MM.1S (cell line): ENCODE measurements at regions not wholly inside any gene's neighbourhood (a gene's known extent, or its start where the extent isn't known, plus 50 kb on each side); places are given as distances from the start of the nearest gene placed in this dataset.
"Not testable (repeated sequence)": the region's sequence is repeated elsewhere in the genome, so short reads cannot be mapped to it uniquely, and the experiment has no call there.

Experiments used
- EZH2 ChIP-seq: fragments of 300-600 bp; sonication (generic); optimal IDR thresholded peaks from 2 replicates; pipeline ENCODE3; 2017; ENCODE audit warnings: low read depth, mild to moderate bottlenecking, antibody characterized with exemption, low read length, mixed read lengths
- EZH2phosphoT487 ChIP-seq: fragments of 300-600 bp; sonication (generic); IDR thresholded peaks from 2 replicates; pipeline ENCODE4 v1.6.1; 2018; ENCODE audit warnings: antibody characterized with exemption, low read length
- TF ChIP-seq, protein P1 (sequence below): fragments of 300-600 bp; sonication (generic); IDR thresholded peaks from 2 replicates; pipeline ENCODE4 v1.5.1; 2016; ENCODE audit warnings: antibody characterized with exemption, low read length, mixed read lengths

GRCh38 chr9:75500940-75501339 is 389.5 kb upstream of the PCSK5 start:
- TF ChIP-seq EZH2, EZH2phosphoT487: not testable (repeated sequence)
- TF ChIP-seq, protein P1, sequence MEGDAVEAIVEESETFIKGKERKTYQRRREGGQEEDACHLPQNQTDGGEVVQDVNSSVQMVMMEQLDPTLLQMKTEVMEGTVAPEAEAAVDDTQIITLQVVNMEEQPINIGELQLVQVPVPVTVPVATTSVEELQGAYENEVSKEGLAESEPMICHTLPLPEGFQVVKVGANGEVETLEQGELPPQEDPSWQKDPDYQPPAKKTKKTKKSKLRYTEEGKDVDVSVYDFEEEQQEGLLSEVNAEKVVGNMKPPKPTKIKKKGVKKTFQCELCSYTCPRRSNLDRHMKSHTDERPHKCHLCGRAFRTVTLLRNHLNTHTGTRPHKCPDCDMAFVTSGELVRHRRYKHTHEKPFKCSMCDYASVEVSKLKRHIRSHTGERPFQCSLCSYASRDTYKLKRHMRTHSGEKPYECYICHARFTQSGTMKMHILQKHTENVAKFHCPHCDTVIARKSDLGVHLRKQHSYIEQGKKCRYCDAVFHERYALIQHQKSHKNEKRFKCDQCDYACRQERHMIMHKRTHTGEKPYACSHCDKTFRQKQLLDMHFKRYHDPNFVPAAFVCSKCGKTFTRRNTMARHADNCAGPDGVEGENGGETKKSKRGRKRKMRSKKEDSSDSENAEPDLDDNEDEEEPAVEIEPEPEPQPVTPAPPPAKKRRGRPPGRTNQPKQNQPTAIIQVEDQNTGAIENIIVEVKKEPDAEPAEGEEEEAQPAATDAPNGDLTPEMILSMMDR, result not testable (repeated sequence)
